ENCODE measurements at regions not wholly inside any gene's neighbourhood (a gene's known extent, or its start where the extent isn't known, plus 50 kb on each side); places are given as distances from the start of the nearest gene placed in this dataset.

DNA sequence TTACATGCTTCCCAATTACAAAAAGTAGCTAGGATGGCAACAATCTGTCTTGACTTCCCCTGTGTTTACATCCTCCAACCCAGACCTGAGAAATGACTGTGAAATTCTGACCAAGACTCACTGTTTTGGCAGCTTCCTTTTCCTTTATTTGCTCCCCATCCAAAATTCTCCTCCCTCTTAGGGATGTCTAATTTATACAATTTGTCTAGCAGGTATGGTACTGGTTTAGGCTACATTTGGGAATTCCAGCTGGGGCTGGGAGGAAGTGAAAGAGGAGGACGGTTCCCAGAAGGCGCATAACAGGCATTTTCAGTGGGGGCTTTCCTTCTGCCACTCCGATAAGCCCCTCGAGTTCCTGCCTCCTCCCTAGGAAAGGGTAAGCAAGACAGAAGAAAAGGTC, 231.5 kb upstream of the BTBD3 start:
- Histone ChIP-seq H3F3A (ENCODE audit: low read depth) (no peaks in the 10 kb centered on the region), H3K79me2 (ENCODE audit: insufficient read depth, low read length) (no peaks in the 10 kb centered on the region), H3K9me3 (ENCODE audit: insufficient read depth, low read depth, low read length) (no peaks in the 10 kb centered on the region), H3K4me2 (ENCODE audit: low read depth, low read length, poor library complexity, severe bottlenecking) (no peak overlapping the region), H3K4me3 (ENCODE audit: low read length, poor library complexity, severe bottlenecking) (no peak overlapping the region), H3K9ac (ENCODE audit: low read depth, low read length, poor library complexity, severe bottlenecking) (no peak overlapping the region), H3K4me1 (ENCODE audit: insufficient read depth, low read length, poor library complexity, severe bottlenecking) (no peaks in the 10 kb centered on the region), H2AFZ (ENCODE audit: low read length) (no peak overlapping the region), H3K36me3 (ENCODE audit: insufficient read depth, low read length) (no peaks in the 10 kb centered on the region), H3K9me2 (replicated peaks; ENCODE audit: low read depth, low read length) (no peaks in the 10 kb centered on the region), H3K27me3 (ENCODE audit: insufficient read depth, low read length, poor library complexity, severe bottlenecking) (no peaks in the 10 kb centered on the region), H4K20me1 (ENCODE audit: insufficient read depth, low read length, poor library complexity, severe bottlenecking) (no peaks in the 10 kb centered on the region)
- TF ChIP-seq, protein P1, sequence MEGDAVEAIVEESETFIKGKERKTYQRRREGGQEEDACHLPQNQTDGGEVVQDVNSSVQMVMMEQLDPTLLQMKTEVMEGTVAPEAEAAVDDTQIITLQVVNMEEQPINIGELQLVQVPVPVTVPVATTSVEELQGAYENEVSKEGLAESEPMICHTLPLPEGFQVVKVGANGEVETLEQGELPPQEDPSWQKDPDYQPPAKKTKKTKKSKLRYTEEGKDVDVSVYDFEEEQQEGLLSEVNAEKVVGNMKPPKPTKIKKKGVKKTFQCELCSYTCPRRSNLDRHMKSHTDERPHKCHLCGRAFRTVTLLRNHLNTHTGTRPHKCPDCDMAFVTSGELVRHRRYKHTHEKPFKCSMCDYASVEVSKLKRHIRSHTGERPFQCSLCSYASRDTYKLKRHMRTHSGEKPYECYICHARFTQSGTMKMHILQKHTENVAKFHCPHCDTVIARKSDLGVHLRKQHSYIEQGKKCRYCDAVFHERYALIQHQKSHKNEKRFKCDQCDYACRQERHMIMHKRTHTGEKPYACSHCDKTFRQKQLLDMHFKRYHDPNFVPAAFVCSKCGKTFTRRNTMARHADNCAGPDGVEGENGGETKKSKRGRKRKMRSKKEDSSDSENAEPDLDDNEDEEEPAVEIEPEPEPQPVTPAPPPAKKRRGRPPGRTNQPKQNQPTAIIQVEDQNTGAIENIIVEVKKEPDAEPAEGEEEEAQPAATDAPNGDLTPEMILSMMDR (conservative IDR thresholded peaks at IDR 0.05; ENCODE audit: low read length), result no peak
- TF ChIP-seq EZH2phosphoT487 (IDR thresholded peaks at IDR 0.05; ENCODE audit: borderline replicate concordance), result no peak

DNA sequence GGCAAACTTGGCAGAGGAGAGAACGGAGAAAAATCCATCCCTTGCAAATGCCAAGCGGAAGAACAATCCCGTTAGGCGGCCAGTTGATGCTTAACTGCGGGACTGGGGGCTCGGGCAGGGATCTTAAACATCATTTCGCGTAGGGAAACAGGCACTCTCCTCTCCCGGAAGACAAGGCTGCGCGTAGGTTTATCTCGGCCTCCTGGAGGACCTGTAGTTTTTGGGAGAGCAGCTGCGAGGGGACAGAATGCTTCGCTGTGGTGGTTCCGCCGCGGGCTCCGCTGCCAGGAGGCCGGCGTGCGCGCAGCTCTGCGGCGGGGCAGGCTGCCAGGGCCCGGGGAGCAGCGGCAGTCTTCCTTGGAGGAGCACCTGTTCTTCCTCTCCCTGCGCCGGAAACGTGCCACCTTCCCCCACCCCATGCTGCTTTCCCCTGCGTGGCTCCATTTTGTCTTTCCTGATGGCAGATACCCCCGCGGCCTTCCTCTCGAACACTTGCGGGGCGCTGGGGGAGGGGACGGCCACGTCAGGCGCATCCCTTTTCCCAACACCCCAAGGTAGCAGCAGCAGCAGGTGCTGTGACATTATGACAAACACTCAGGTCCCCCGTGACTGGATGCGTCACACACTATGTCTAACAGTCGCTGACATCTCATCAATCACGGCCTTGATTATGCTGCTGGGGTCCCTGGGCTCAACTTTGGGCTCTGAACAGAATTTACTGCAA, 230.7 kb upstream of the BTBD3 start:
- Histone ChIP-seq H3K27me3 (ENCODE audit: insufficient read depth, low read length, poor library complexity, severe bottlenecking) (no peaks in the 10 kb centered on the region), H3F3A (ENCODE audit: low read depth) (no peaks in the 10 kb centered on the region), H3K4me1 (ENCODE audit: insufficient read depth, low read length, poor library complexity, severe bottlenecking) (no peaks in the 10 kb centered on the region), H3K36me3 (ENCODE audit: insufficient read depth, low read length) (no peaks in the 10 kb centered on the region), H4K20me1 (ENCODE audit: insufficient read depth, low read length, poor library complexity, severe bottlenecking) (no peaks in the 10 kb centered on the region), H3K4me3 (ENCODE audit: low read length, poor library complexity, severe bottlenecking) (no peak overlapping the region), H2AFZ (ENCODE audit: low read length) (no peak overlapping the region), H3K79me2 (ENCODE audit: insufficient read depth, low read length) (no peaks in the 10 kb centered on the region), H3K9me2 (replicated peaks; ENCODE audit: low read depth, low read length) (no peaks in the 10 kb centered on the region), H3K9ac (ENCODE audit: low read depth, low read length, poor library complexity, severe bottlenecking) (no peak overlapping the region), H3K4me2 (ENCODE audit: low read depth, low read length, poor library complexity, severe bottlenecking) (no peak overlapping the region), H3K9me3 (ENCODE audit: insufficient read depth, low read depth, low read length) (no peaks in the 10 kb centered on the region)
- TF ChIP-seq EZH2phosphoT487 (IDR thresholded peaks at IDR 0.05; ENCODE audit: borderline replicate concordance), result no peak
- TF ChIP-seq, protein P1 (conservative IDR thresholded peaks at IDR 0.05; ENCODE audit: low read length), result no peak

GRCh38 chr20:11687546-11688292, 230.0 kb upstream of the BTBD3 start:
- Histone ChIP-seq H3K4me1 (ENCODE audit: insufficient read depth, low read length, poor library complexity, severe bottlenecking) (no peaks in the 10 kb centered on the region), H3K27me3 (ENCODE audit: insufficient read depth, low read length, poor library complexity, severe bottlenecking) (no peaks in the 10 kb centered on the region), H3K79me2 (ENCODE audit: insufficient read depth, low read length) (no peaks in the 10 kb centered on the region), H3K36me3 (ENCODE audit: insufficient read depth, low read length) (no peaks in the 10 kb centered on the region), H2AFZ (ENCODE audit: low read length) (no peak overlapping the region), H3K4me2 (ENCODE audit: low read depth, low read length, poor library complexity, severe bottlenecking) (no peak overlapping the region), H3K9ac (ENCODE audit: low read depth, low read length, poor library complexity, severe bottlenecking) (no peak overlapping the region), H3K9me2 (replicated peaks; ENCODE audit: low read depth, low read length) (no peaks in the 10 kb centered on the region), H3K9me3 (ENCODE audit: insufficient read depth, low read depth, low read length) (no peaks in the 10 kb centered on the region), H4K20me1 (ENCODE audit: insufficient read depth, low read length, poor library complexity, severe bottlenecking) (no peaks in the 10 kb centered on the region), H3F3A (ENCODE audit: low read depth) (no peaks in the 10 kb centered on the region), H3K4me3 (ENCODE audit: low read length, poor library complexity, severe bottlenecking) (no peak overlapping the region)
- no peak for TF ChIP-seq EZH2phosphoT487 (IDR thresholded peaks at IDR 0.05; ENCODE audit: borderline replicate concordance)
- TF ChIP-seq, protein P1 (conservative IDR thresholded peaks at IDR 0.05; ENCODE audit: low read length), result no peak
